H1 (cell line): ENCODE measurements at regions not wholly inside any gene's neighbourhood (a gene's known extent, or its start where the extent isn't known, plus 50 kb on each side); places are given as distances from the start of the nearest gene placed in this dataset.

ENCODE experiments used
- CTCF ChIA-PET: fragments of 300-600 bp; sonication (Branson Sonifier 250); formaldehyde crosslinking; loops from one replicate; lab custom pipeline; 2021; ENCODE audit not compliant: partially characterized antibody; lab: Charles Lee
- POLR2A ChIA-PET: fragments of 300-600 bp; sonication (Branson Sonifier 250); formaldehyde crosslinking; loops from one replicate; lab custom pipeline; 2021; ENCODE audit warnings: inconsistent platforms; ENCODE audit not compliant: partially characterized antibody; lab: Charles Lee
- DNase-seq, 2 experiments: peaks; one replicate each; pipeline versions ENCODE4 v3.0.0 to v3.0.0-alpha.2; 2010 to 2022; ENCODE audit warnings: low spot score in 2 of 2, low read depth in 1 of 2, mixed read lengths in 1 of 2
- FAIRE-seq: peaks from 2 replicates; lab custom pipeline; 2011; peaks lifted over from hg19 to GRCh38; lab: Jason Lieb, UNC
- H2AFZ ChIP-seq: 2 replicates; pipeline ENCODE4 v1.8.1; 2012; ENCODE audit warnings: low read length, inconsistent platforms
- H2AK5ac ChIP-seq: 2 replicates; pipeline ENCODE4 v1.6.1; 2013; ENCODE audit warnings: low read depth, low read length
- H2BK120ac ChIP-seq: replicated peaks from 2 replicates; pipeline ENCODE3; 2013; ENCODE audit warnings: low read depth, low read length, inconsistent platforms
- H2BK12ac ChIP-seq: 2 replicates; pipeline ENCODE4 v1.6.1; 2013; ENCODE audit warnings: low read depth, low read length
- H2BK15ac ChIP-seq: 2 replicates; pipeline ENCODE4 v1.6.1; 2013; ENCODE audit warnings: low read length
- H2BK20ac ChIP-seq: 2 replicates; pipeline ENCODE4 v1.6.1; 2013; ENCODE audit warnings: low read length
- H2BK5ac ChIP-seq: 2 replicates; pipeline ENCODE4 v1.6.1; 2013; ENCODE audit warnings: low read depth, low read length
- H3K14ac ChIP-seq: 2 replicates; pipeline ENCODE4 v1.6.1; 2013; ENCODE audit warnings: inconsistent platforms; ENCODE audit not compliant: insufficient read length
- H3K18ac ChIP-seq: 2 replicates; pipeline ENCODE4 v1.6.1; 2013; ENCODE audit warnings: low read length; ENCODE audit errors: extremely low read depth
- H3K23ac ChIP-seq: 2 replicates; pipeline ENCODE4 v1.6.1; 2013; ENCODE audit warnings: inconsistent platforms; ENCODE audit not compliant: insufficient read length
- H3K23me2 ChIP-seq: 2 replicates; pipeline ENCODE4 v1.6.1; 2013; ENCODE audit warnings: low read depth, low read length
- H3K27ac ChIP-seq: 2 replicates; pipeline ENCODE4 v1.6.1; 2011; ENCODE audit warnings: low read depth, low read length, inconsistent platforms
- H3K27me3 ChIP-seq, 4 experiments: replicated peaks in 1 of 4; 1 replicate in 1 of 4; 2 replicates in 3 of 4; pipeline versions ENCODE4 v1.6.1 to v1.8.1; 2011 to 2013; ENCODE audit warnings: low read length in 3 of 4, mild to moderate bottlenecking in 3 of 4, inconsistent platforms in 2 of 4, mixed read lengths in 2 of 4, moderate library complexity in 1 of 4; ENCODE audit not compliant: control insufficient read depth in 3 of 4, insufficient read depth in 3 of 4; ENCODE audit errors: extremely low read depth in 1 of 4
- H3K36me3 ChIP-seq, 4 experiments: 2 replicates each; pipeline versions ENCODE4 v1.6.1 to v1.8.1; 2011 to 2013; ENCODE audit warnings: mild to moderate bottlenecking in 4 of 4, low read length in 3 of 4, moderate library complexity in 2 of 4, control low read depth in 1 of 4, inconsistent platforms in 1 of 4; ENCODE audit not compliant: insufficient read depth in 4 of 4, control insufficient read depth in 2 of 4
- H3K4ac ChIP-seq: replicated peaks from 2 replicates; pipeline ENCODE3; 2013; ENCODE audit warnings: low read length, low read depth, mixed read lengths, inconsistent platforms; ENCODE audit not compliant: insufficient read length
- H3K4me1 ChIP-seq, 4 experiments: replicated peaks in 1 of 4; 1 replicate in 1 of 4; 2 replicates in 3 of 4; pipeline versions ENCODE4 v1.6.1 to v1.8.1; 2011 to 2013; ENCODE audit warnings: low read length in 3 of 4, inconsistent platforms in 2 of 4, mixed read lengths in 1 of 4; ENCODE audit not compliant: insufficient read depth in 4 of 4, control insufficient read depth in 3 of 4
- H3K4me2 ChIP-seq, 2 experiments: 2 replicates each; pipeline versions ENCODE4 v1.6.1 to v1.8.1; 2011 to 2013; ENCODE audit warnings: low read depth in 2 of 2, low read length in 2 of 2, control low read depth in 1 of 2, inconsistent platforms in 1 of 2, mild to moderate bottlenecking in 1 of 2; ENCODE audit not compliant: insufficient read depth in 1 of 2
- H3K4me3 ChIP-seq, 4 experiments: fragments of 200-600, 300-600 bp in 1 of 4; sonication (generic), shearing (Covaris generic), sonication (Bioruptor Twin) in 1 of 4; 2 replicates each; pipeline versions ENCODE4 v1.5.1 to v1.8.1; 2011 to 2016; ENCODE audit warnings: low read length in 4 of 4, low read depth in 3 of 4, control low read depth in 2 of 4, inconsistent platforms in 2 of 4, mild to moderate bottlenecking in 2 of 4, mixed read lengths in 1 of 4, moderate library complexity in 1 of 4; ENCODE audit not compliant: insufficient read depth in 2 of 4; ENCODE audit errors: extremely low read depth in 1 of 4
- H3K56ac ChIP-seq: replicated peaks from 2 replicates; pipeline ENCODE3; 2013; ENCODE audit warnings: low read depth, mild to moderate bottlenecking, mixed read lengths, low read length, inconsistent platforms; ENCODE audit not compliant: insufficient read length
- H3K79me1 ChIP-seq: 2 replicates; pipeline ENCODE4 v1.6.1; 2013; ENCODE audit warnings: low read depth, low read length, control low read depth
- H3K79me2 ChIP-seq, 2 experiments: 2 replicates each; pipeline versions ENCODE4 v1.6.1 to v1.8.1; 2012 to 2013; ENCODE audit warnings: low read length in 2 of 2, mild to moderate bottlenecking in 2 of 2, inconsistent platforms in 1 of 2; ENCODE audit not compliant: insufficient read depth in 2 of 2, control insufficient read depth in 1 of 2
- H3K9ac ChIP-seq, 4 experiments: replicated peaks in 1 of 4; 1 replicate in 1 of 4; 2 replicates in 3 of 4; pipeline versions ENCODE4 v1.6.1 to v1.8.1; 2011 to 2013; ENCODE audit warnings: low read depth in 3 of 4, low read length in 3 of 4, control low read depth in 2 of 4, mild to moderate bottlenecking in 2 of 4, moderate library complexity in 2 of 4, inconsistent platforms in 1 of 4; ENCODE audit errors: extremely low read depth in 1 of 4
- H3K9me3 ChIP-seq, 2 experiments: 2 replicates each; pipeline versions ENCODE4 v1.6.1 to v1.8.1; 2012 to 2013; ENCODE audit warnings: mild to moderate bottlenecking in 2 of 2, moderate library complexity in 2 of 2, control low read depth in 1 of 2, inconsistent platforms in 1 of 2, low read depth in 1 of 2, low read length in 1 of 2, mixed read lengths in 1 of 2; ENCODE audit not compliant: insufficient read depth in 2 of 2
- H4K20me1 ChIP-seq, 2 experiments: replicated peaks in 1 of 2; 2 replicates each; pipeline versions ENCODE3 to v1.8.1; 2011 to 2013; ENCODE audit warnings: inconsistent platforms in 2 of 2, low read length in 2 of 2, mild to moderate bottlenecking in 1 of 2; ENCODE audit not compliant: insufficient read depth in 2 of 2, control insufficient read depth in 1 of 2
- H4K5ac ChIP-seq: 2 replicates; pipeline ENCODE4 v1.6.1; 2013; ENCODE audit warnings: low read length, low read depth, mixed read lengths, inconsistent platforms; ENCODE audit not compliant: insufficient read length
- H4K8ac ChIP-seq: 2 replicates; pipeline ENCODE4 v1.8.0; 2013; ENCODE audit warnings: mild to moderate bottlenecking, moderate library complexity, low read length, inconsistent platforms; ENCODE audit not compliant: insufficient read depth; ENCODE audit errors: extremely low read depth
- H4K91ac ChIP-seq: replicated peaks from 2 replicates; pipeline ENCODE3; 2013; ENCODE audit warnings: low read length, mixed read lengths, inconsistent platforms; ENCODE audit not compliant: insufficient read length
- JUN ChIP-seq: IDR thresholded peaks from 2 replicates; pipeline ENCODE4 v1.6.1; 2011; ENCODE audit warnings: low read depth, mild to moderate bottlenecking, improper control_type of control experiment, low read length
- SP2 ChIP-seq: IDR thresholded peaks from 2 replicates; pipeline ENCODE4 v1.6.1; 2012; ENCODE audit warnings: mild to moderate bottlenecking, low read length, inconsistent platforms
- WGBS, 2 experiments: shearing (Covaris generic) in 1 of 2; methylation state at CpG; one replicate each; pipeline versions ENCODE4 v1.1.6 to v1.1.7; 2013 to 2015; ENCODE audit warnings: low lambda C conversion rate in 2 of 2, mixed read lengths in 2 of 2, inconsistent platforms in 1 of 2, low coverage in 1 of 2, missing lambda C conversion rate in 1 of 2; ENCODE audit not compliant: insufficient replicate concordance in 2 of 2, insufficient coverage in 1 of 2, insufficient read length in 1 of 2; ENCODE audit errors: extremely low coverage in 1 of 2, missing lambda C conversion rate in 1 of 2; 5-methylcytosine and 5-hydroxymethylcytosine counted together

GRCh38 chr3:127065138-127065427 is 82.2 kb downstream of the PLXNA1 start:
- Histone ChIP-seq H3K9ac (no peak overlapping the region), H3K79me1 (no peaks in the 10 kb centered on the region), H4K8ac (no peak overlapping the region), H2BK120ac (no peak overlapping the region), H3K36me3 (no peaks in the 10 kb centered on the region), H3K23me2 (no peaks in the 10 kb centered on the region), H4K20me1 (no peaks in the 10 kb centered on the region), H4K91ac (no peak overlapping the region), H3K4ac (no peak overlapping the region), H3K14ac (no peak overlapping the region), H2AFZ (no peak overlapping the region), H2BK20ac (no peak overlapping the region), H3K56ac (no peak overlapping the region), H2AK5ac (no peak overlapping the region), H3K27ac (no peak overlapping the region), H3K4me3 (no peak overlapping the region), H3K9me3 (no peaks in the 10 kb centered on the region), H4K5ac (no peak overlapping the region), H3K23ac (no peak overlapping the region), H2BK15ac (no peak overlapping the region), H3K4me1 (peaks cover 0 to 3% (median under 1%) of the 10 kb centered on the region in 4 experiments; a peak in 1 of 7 replicates), H3K18ac (no peak overlapping the region), H3K27me3 (no peaks in the 10 kb centered on the region), H2BK12ac (no peak overlapping the region), H3K4me2 (no peak overlapping the region), H3K79me2 (no peaks in the 10 kb centered on the region), H2BK5ac (no peak overlapping the region)
- FAIRE-seq = no peak
- ChIA-PET POLR2A (no interaction called here), CTCF (interaction anchor here (1.3 kb wide), 1 partner anchor 28 kb away, joined by 3 read pairs; no protein-coding TSS in a partner anchor)
- no peak for DNase-seq
- 93% methylated on average over 5 of the region's 5 CpGs; no CpG with 5 or more reads in 1 of the 2 experiments for WGBS, 2 experiments
- no peak for TF ChIP-seq SP2
- TF ChIP-seq JUN = no peak
